HuH-7 (cell line): ENCODE measurements at regions not wholly inside any gene's neighbourhood (a gene's known extent, or its start where the extent isn't known, plus 50 kb on each side); places are given as distances from the start of the nearest gene placed in this dataset.

Experiments
- DNase-seq: peaks from one replicate; pipeline ENCODE4 v3.0.0; 2011; ENCODE audit warnings: low spot score

DNA sequence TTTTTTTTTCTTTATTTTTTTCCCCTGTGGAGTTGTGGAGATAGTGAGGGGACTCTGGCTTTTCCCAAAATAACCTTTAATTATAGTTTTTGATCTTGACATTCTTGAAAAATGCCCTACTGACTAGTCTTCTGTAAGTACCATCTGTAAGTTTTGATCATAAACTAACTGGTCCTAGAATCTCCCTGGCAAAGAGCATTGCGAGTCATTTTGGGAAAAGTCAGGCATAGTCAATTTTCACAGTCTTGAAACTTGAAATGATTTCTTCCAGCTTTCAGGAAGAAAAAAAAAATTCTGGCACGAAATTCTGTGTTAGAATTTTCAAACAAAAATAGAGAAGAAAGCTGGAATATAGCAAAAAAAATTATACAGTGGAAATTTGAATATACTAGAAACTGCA lies 181.2 kb upstream of the SNX7 start:
- no peak for DNase-seq

DNA sequence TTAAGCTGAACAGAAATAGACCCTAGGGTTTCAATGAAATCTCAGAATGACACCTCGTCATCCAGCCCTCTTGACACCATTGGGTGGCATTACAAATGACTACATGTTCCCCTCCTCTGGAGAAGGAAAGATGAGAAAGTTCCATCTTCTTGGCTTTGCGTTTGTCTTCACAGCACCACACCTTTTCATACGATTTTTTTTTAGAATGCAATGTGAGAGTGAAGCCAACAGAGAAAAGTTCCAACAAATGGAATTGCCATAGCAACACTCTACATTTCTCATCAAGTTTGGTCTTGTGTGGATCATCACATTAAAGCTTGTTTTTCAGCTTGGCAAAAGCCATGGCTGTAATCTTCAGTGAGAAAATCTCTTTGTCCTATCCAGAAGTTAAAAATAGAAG lies 183.4 kb upstream of the SNX7 start:
- DNase-seq, result no peak

DNA sequence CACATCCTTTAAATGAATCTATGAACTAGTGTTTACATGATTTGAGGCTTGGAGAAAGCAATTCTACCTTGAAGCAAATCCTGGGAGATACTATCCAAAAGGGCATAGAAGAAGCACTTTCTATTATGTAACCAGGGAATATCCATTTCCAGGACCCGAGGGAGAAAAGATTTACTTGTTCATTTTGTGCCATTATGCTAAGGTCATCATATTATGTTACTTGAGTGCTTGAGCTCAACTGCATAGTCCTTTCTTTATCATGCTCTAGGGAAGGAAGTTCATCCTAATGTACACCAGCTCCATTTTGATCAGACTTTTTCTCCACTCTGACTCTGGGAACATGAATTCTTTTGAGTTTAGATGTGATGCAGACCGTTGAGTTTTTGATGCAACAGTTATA lies 188.6 kb upstream of the SNX7 start:
- no peak for DNase-seq

DNA sequence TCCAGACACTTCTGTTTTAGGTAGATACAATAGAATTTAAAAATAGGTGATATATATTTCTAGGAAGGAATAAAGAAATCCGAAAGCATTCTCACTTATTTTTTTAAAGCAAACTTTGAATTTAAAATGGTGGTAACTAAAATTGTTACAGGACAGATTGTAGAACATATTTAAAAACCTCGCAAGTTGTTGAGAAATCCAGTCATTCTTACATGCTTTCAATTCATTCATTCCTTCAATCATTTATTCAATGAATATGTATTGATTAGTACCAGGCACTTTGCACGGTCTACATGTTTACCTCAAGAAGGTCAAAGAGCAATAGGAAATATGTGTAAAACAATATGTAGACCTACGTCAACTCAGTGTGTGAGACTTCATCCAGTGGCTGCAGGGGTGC lies 189.9 kb upstream of the SNX7 start:
- DNase-seq, result no peak

DNA sequence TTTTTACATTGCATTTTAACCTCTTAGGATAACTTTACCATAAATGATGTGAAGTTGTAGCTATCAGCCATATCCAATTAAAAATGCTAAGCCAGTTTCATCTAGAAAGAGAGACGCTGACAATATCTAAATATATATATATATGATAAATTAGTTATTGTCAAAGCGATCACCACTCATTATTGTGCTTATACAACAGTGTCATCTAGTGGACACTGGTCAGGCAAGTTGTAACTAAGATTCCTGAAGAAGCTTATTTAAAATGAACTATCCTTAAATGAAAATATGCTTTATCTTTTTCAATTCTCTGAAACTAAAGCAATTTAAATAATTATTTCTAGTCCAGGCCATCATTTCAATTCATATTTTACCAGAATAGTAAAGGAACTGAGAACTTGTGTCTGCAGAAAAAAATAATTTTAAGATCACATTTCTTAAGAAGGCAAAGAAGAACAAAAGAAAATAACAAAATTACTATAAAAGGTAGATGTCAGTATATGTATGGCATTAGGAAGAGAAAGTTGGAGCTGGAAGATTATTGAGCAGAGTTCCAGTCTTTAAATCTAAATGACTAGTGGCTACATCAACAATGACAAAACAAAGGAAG lies 193.3 kb upstream of the SNX7 start:
- no peak for DNase-seq

DNA sequence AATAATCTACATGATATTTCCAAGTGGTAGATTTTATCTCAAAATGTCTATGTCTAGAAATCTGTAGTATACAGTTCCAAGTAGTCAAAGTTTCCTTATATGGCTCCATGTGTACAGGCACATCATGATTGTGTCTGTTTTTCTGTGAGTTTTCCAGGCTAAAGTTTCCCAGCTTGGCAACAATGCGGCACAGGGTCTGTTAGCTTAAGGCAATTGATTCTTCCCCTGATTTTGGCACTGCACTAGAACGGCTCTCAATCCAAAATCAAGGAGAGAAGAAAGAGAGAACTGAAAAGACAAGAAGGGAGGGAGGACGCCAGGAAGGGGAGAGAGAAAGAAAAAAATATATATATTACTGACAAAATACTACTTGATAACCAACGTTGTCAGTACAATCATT lies 193.9 kb upstream of the SNX7 start:
- DNase-seq, result no peak

DNA sequence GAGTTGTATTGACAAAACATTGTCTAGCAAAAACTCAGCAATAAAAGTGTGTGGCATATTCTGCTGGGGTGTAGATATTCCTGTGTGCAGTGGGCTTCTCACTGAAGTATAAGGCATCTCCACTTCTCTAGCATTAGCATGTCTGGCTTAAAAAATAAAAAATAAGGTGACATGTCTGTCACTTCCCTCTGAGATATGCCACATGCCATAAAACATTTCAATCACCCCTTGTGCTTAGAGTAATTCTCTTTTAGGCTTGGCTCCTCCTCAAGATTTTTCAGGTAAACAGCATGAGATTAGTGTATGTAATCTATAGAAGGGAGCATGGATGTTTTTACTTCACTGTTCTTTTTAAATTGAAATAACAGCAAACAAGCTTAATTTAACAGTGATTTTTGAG lies 194.4 kb upstream of the SNX7 start:
- no peak for DNase-seq

DNA sequence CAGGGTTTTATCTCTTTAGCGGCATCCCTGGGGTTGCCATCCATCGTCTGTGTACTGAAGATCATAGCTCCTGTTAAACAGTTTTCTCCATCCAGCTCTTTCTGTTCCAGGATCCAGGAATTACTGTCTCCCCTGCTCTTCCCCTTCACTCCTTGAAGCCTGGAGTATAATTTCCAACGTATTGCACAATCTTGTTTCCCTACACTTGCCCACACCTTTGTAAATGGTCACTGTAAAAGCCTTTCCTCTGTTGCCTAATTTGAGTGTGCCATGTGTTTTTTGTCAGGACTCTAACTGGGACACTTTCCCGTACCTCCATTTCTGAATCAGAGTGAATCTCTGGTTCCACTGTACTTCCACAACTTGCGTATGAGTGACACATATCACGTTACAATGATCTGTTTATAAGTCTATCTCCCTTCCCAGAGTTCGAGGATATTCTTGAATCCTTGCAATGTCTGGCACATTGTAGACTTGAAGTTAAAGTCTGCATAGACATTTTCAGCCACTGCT lies 199.6 kb upstream of the SNX7 start:
- no peak for DNase-seq

DNA sequence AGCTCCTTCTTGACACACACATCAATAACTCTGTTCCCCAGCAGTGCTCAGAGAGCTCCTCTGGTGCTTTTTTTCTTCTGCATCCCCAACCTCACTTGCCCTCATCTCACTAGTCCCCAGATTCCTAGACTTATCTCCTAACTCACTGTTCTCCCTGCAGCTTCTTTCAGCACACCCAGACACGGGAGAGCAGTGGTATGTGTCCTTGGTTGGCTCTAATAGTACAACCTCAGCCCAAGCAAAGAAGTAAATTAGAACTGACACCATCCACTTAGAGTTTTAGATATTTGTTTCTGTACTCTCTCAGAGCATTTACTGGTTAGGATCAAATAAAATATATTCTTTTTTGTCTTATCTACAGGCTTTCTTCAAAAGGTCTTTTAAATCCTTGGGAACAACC lies 201.4 kb upstream of the SNX7 start:
- DNase-seq, result no peak

DNA sequence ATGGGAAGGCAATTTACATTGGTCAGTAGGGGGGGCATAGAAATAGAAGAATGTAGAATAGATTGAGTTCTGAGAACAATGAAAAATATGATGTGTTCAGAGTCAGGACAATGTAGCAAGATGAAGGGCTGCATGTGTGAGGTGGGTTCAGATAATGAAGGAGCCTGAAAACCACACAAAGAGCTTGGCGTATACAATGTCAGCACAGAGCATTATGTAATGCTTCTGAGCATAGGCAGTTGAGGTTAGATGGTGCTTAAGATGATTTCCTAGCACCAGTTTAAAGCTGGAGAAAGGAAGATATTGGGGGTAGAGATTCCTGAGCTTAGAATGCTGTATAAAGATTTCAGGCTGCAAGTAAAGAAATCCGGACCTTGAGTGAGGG lies 202.0 kb upstream of the SNX7 start:
- no peak for DNase-seq

DNA sequence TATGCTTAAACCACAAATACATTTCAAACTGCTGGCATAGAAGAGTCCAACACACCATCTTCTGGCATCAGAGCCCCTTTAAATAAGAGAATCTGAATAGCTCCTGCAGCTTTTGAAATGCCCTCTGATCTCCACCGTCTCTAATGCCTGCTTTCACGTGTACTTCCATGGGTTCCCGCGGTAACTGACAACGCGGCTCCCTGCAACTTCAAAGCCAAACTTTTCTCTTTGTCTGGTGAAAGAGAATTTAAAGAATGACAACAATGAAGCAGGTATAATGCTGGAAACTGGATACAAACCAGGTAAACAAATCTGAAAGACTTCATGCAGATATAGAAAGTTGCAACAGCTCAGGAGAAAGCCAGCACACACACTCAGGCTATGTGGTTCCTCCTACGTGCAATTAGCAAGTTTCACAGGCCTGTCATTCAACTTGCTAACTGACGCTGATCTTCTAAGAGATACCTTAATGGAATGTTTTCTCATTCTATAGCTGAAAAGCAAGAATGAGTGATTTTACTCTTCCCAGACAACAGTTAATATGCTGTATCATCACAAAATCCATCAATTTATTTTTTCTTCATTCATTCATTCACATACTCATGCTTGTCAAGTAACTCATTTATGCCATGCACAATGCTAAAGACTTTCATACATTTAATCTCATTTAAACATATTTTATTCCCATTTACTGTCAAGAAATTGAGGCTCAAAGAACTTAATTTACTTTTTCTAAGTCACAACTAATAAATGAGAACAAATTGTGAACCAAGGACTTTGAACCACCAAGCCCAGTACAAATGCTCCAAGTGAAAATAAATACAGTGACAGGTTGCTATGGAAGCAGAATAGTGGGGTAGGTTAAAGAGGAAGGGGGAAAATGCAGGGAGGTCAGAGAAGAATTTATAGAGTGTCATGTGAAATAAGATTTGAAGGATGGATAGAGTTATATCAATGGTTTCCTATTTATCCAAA lies 202.7 kb upstream of the SNX7 start:
- no peak for DNase-seq

DNA sequence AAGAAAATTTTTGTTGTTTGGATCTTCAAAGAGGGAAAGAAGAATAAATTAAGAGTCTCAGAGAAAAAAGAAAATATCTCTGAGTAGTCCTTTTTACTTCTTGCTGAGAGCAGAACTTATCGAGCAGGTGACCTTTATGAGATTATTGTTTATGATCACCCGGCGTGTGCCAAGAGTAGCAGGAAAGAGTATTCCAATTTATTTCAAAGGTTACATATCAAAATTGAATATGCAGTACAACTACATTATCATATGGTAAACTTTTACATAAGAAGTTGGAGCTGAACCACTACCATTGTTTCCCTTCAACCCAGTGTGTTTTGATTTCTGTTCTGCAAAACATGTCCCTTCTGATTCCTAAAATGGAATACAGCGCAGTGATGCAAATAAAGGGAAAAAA lies 204.3 kb upstream of the SNX7 start:
- no peak for DNase-seq

DNA sequence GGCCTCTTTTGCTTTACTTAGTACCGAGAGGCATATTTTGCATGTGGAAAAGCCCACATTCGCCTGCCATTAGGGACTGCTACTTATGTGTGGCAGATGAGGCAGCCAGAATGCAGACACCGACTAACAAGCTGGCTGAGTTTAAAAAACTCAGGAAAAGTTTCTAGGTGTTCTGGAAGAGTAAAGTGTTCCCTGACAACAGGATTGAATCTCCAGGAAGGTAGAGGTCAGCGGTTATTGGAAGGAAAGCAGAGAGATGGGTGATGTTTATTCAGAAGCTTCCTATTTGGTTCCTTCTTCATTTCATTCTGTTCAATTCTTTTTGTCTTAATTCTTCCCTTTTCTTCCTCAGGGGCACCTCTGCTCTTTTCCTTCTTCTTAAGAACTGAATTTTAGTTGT lies 206.9 kb upstream of the SNX7 start:
- DNase-seq, result no peak

DNA sequence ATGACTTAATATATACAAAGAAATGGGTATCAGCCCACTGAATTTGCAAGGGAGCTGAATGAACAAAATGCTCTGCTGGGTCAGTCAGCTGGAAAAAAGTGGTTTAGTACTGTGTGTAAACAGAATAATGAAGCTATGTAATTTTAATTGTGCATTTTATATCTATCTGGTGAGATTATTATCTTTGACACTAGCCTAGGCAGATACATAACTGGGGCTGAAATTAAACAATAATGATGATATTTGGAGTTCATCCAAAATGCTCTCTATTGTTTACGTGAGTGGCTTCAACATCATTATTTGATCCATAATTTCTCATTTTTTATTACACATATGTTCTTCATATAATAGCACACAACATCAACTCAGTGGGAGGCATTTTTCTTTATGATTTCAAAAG lies 208.5 kb upstream of the SNX7 start:
- DNase-seq, result no peak

DNA sequence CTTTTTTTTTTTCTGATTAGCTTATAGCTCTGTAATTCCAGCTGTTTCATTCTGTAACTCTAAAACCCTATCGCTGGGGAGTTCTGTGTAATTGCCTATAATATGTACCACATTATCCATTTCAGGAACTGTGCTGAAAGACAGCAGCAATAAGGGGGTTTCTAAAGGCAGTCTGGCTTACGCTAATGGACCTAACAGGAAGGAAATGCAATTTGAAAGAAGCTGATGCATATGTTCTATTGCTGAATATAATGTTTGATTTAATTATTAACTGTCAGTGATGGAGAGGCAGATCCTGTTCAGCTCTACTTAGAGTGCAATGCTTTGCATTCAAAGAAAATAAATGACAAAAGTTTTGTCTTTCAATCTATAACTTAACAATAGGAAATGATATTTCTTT lies 209.4 kb upstream of the SNX7 start:
- no peak for DNase-seq

DNA sequence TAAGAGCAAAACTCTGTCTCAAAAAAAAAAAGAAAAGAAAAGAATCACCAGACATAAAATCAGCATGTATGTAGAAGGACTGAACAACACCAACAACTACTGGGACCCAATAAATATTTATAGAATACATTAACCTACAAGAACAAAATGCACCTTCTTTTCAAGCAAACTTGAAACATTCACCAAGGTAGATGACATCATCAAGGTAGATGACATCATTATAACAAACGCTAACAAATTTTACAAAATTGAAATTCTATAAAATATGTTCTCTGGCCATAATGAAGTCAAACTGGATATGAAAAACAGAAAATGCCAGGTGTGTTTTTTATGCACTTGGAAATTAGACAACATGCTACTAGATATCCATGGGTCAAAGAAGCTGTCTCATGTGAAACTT lies 220.2 kb upstream of the SNX7 start:
- no peak for DNase-seq

DNA sequence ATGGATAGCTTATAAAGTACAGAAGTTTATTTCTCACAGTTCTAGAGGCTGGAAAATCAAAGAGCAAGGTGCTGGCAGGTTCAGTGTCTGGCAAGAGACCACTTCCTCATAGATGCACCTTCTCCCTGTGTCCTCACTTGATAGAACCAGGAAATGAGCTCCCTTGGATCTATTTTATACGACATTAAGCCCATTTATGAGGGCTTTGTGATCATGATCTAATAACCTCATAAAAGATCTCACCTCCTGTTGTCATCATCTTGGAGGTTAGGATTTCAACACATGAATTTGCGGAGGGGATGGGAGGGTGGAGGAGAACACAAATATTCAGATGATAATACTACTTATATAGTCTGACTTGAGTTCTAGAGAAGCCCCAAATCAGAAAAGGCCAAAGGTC lies 222.1 kb upstream of the SNX7 start:
- no peak for DNase-seq

DNA sequence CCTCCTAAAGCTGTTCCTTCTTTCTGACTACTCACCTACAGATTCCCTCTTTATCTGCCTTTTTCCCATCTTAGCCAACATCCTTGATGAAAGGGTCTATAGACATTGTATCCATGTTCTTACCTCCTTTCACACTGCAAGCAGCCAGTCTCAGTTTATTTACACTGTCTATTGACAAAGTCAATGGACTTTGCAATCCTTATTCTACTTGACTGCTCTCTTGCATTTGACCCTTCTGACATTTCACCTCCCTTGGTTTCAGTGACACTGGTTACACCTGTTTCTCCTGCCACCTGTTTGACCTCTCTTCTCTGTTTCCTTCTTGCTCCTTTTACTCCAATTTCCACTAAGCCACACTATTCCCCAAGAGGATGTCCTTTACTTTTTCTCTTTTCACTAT lies 224.0 kb upstream of the SNX7 start:
- DNase-seq, result no peak

DNA sequence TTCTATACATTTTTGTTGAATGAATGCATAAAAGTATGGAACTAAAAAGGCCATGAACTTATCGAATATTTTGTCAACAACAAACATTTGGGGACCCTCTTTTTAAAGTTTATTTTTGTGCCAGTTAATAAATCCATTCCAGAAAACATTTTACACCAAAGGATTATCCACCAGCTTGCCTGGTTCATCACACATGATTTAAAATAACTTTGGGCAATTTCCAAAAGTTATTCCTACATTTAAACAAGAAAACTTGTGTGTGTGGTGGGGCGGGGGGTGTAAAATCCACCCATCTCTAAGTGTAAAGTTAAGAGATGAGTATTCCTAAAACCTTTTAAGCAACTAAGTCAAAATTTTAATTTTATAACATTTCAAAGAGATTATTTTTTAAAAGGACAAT lies 224.5 kb upstream of the SNX7 start:
- no peak for DNase-seq

DNA sequence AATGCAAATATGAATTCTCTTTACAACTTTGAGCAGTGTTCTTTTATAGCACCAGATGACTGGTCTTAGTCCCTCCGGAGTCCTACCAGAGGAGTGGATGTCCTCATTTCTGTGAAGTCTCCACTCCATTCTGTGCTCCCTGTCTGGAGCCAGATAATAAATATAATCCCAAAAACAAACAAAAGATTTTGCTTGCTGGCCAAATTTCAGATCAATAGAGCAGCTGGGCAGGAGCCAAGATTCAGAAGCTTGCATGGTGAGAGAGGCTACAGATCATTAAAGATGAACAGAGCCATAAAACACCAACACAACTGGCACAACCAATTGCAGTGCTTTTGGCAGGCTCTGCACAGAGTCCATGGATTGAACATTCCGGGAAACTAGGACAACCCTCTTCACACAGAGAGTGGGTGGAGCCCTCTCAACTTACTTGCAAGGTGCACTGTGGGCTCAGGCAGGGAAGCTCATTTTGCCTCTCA lies 231.5 kb upstream of the SNX7 start:
- no peak for DNase-seq

DNA sequence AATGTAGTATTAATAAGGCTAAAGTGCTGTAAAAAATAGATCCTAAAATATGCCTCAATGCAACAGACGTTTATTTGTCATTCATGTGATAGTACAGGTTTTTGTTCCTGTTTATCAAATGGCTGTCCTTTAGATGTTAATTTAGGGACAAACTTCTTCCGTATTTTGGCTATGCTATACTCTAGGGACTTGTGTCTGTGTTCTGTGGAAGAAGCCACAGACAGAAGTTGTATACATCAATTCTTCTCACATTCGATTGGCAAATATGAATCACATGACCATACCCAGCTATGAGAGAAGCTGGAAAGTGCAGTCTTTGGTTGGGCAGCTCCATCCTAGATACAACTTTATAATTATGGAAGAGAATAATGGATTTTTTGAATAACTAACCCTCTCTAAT lies 232.7 kb upstream of the SNX7 start:
- DNase-seq, result no peak

DNA sequence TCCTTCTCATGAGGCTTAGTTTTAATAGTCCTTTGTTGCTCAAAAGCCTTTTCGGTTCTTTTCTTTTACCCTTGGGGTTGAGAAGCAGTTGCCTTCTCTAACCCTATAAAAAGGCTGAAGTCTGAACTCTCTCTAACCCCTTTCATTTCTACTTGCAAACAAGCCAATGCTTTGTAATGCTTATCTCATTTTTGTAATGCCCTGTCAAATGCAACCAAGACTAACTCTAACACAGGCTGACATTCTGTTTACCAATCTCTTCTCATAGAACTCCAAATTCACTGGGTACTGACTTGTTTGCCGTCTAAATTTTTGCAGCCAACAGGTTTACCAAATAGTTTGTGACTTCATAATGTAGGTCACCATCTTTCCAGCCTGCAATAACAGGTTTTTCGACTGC lies 233.9 kb upstream of the SNX7 start:
- no peak for DNase-seq

DNA sequence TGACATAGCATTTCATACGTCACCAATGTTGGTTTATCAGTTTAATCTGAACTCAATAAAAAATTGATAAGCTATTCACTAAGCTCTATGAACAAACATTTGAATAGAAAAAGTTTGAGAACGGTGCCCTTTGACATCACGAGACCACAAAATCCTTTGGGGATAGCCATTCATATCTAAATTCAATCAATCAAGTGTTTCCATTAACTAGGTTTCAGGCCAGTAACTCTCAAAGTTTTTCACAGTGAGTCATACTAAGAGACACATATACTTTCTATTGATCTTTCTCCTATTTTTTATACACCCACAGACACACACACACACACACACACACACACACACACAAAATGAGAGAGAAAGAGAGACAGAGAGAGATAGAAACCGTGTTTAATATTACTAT lies 235.4 kb upstream of the SNX7 start:
- no peak for DNase-seq

DNA sequence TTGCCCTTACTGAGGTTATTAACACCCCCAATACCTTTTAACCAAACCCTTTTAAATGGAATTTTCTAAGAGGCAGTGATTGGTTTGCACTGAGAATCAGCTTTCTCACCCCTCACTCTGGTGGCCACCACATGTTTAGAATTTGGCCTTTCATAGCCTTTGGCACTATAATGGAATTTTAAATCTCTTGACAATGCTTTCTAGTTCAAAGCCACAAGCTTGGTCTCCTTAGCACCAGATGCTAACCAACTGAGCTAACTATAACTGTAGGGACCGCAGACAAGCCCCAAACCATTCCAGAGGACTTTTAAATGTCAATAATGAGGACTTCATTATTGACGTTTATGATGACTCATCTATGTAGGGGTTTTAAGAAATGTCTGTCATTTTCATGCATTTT lies 238.7 kb upstream of the SNX7 start:
- DNase-seq, result no peak
